ENCODE measurements at regions not wholly inside any gene's neighbourhood (a gene's known extent, or its start where the extent isn't known, plus 50 kb on each side); places are given as distances from the start of the nearest gene placed in this dataset.
A peak's percentile ranks its signal among the peaks of the same experiment; 100 is the strongest.

DNA sequence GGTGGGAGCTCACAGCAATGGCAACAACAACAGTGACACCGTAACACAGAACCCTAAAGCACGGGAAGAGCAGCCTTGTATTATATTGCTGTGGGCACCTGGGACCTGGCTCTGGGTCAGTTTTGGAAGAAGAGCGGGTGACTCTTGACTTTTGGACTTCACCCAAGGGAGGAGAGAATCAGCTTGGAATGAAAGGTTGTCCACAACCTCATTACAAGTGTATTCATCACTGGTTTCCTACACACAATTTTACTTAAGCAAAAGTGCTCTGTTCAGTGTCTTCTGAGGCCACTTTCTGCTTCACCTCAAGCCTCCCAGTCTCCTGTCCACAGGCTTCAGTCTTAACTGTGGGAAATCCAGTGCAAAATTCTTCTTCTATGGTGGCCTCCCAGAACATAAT is 263.8 kb downstream of the KCNE4 start:
- H3K4me2 ChIP-seq (ENCODE audit: low read depth, low read length), result no peak overlapping the region
- H3K23ac ChIP-seq (ENCODE audit: low read depth, low read length), result no peak overlapping the region
- H3K4me3 ChIP-seq (ENCODE audit: insufficient read depth, low read depth, low read length), result no peak overlapping the region
- H3K4ac ChIP-seq (ENCODE audit: low read depth, low read length), result no peak overlapping the region
- H3K79me1 ChIP-seq (ENCODE audit: low read depth in 1 of 2, low read length in 2 of 2), result no peaks in the 10 kb centered on the region
- DNase-seq (peak; percentile 12), ATAC-seq (ENCODE audit: low read depth) (no peak)
- no peak overlapping the region for H2AK9ac ChIP-seq (replicated peaks; ENCODE audit: low read depth, low read length, poor library complexity)
- no peak overlapping the region for H3K18ac ChIP-seq (ENCODE audit: low read depth, low read length)
- H2BK20ac ChIP-seq (ENCODE audit: low read depth, low read length), result no peak overlapping the region
- no peak overlapping the region for H3K56ac ChIP-seq (ENCODE audit: extremely low read depth, insufficient read depth, low read length)
- no peak overlapping the region for H4K91ac ChIP-seq (ENCODE audit: insufficient read depth, low read depth, low read length)
- no peak overlapping the region for H2BK120ac ChIP-seq (ENCODE audit: low read depth, low read length)
- no peaks in the 10 kb centered on the region; the same call in 1 of the 2 replicates for H3K27me3 ChIP-seq (ENCODE audit: control insufficient read depth, insufficient read depth, low read length)
- dilution Hi-C loops (cut with HindIII; ENCODE audit: low sequenced_read_pairs, unreplicated experiment), result no loop called here
- H2BK5ac ChIP-seq (ENCODE audit: low read depth, low read length, poor library complexity, severe bottlenecking), result no peak overlapping the region
- H2AK5ac ChIP-seq (ENCODE audit: low read depth, low read length), result no peak overlapping the region
- no CpG with 5 or more reads among the region's 3 CpGs for WGBS, 2 experiments (ENCODE audit: extremely low coverage in 2 of 2, insufficient read length in 1 of 2)
- no TSS peak for BruUV-seq (replicated peaks)
- no peaks in the 10 kb centered on the region for H3K9me3 ChIP-seq (ENCODE audit: control insufficient read depth, insufficient read depth, low read length)
- no peaks in the 10 kb centered on the region for H3K9me1 ChIP-seq (ENCODE audit: insufficient read depth, low read length)
- no peaks in the 10 kb centered on the region for H3K36me3 ChIP-seq (ENCODE audit: control insufficient read depth, insufficient read depth, low read length)
- no peak overlapping the region for H3K14ac ChIP-seq (replicated peaks; ENCODE audit: low read depth, low read length)
- H3K9ac ChIP-seq (ENCODE audit: low read depth, low read length), result no peak overlapping the region
- intact Hi-C loops (cut with micrococcal nuclease), result no loop called here
- POLR2A ChIA-PET (ENCODE audit: unreplicated experiment), result no interaction called here
- no peak for TF ChIP-seq MXI1 (IDR thresholded peaks at IDR 0.05; ENCODE audit: borderline replicate concordance, low read depth, low read length)
- TF ChIP-seq RFX5 (IDR thresholded peaks at IDR 0.05; ENCODE audit: low read depth, low read length), result no peak
- no peak for TF ChIP-seq BHLHE40 (IDR thresholded peaks at IDR 0.05; ENCODE audit: low read depth, low read length)
- no peak for TF ChIP-seq MAZ (IDR thresholded peaks at IDR 0.05; ENCODE audit: borderline replicate concordance, low read depth, low read length)
- no peak for TF ChIP-seq SMC3 (IDR thresholded peaks at IDR 0.05; ENCODE audit: low read depth, low read length)
- TF ChIP-seq, protein P1, sequence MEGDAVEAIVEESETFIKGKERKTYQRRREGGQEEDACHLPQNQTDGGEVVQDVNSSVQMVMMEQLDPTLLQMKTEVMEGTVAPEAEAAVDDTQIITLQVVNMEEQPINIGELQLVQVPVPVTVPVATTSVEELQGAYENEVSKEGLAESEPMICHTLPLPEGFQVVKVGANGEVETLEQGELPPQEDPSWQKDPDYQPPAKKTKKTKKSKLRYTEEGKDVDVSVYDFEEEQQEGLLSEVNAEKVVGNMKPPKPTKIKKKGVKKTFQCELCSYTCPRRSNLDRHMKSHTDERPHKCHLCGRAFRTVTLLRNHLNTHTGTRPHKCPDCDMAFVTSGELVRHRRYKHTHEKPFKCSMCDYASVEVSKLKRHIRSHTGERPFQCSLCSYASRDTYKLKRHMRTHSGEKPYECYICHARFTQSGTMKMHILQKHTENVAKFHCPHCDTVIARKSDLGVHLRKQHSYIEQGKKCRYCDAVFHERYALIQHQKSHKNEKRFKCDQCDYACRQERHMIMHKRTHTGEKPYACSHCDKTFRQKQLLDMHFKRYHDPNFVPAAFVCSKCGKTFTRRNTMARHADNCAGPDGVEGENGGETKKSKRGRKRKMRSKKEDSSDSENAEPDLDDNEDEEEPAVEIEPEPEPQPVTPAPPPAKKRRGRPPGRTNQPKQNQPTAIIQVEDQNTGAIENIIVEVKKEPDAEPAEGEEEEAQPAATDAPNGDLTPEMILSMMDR (conservative IDR thresholded peaks at IDR 0.05; ENCODE audit: low read depth, low read length), result no peak
- no peak for TF ChIP-seq POLR2A (IDR thresholded peaks at IDR 0.05; ENCODE audit: low read depth, low read length)
- no peak for TF ChIP-seq RAD21 (IDR thresholded peaks at IDR 0.05; ENCODE audit: low read length)
- TF ChIP-seq, protein P2, sequence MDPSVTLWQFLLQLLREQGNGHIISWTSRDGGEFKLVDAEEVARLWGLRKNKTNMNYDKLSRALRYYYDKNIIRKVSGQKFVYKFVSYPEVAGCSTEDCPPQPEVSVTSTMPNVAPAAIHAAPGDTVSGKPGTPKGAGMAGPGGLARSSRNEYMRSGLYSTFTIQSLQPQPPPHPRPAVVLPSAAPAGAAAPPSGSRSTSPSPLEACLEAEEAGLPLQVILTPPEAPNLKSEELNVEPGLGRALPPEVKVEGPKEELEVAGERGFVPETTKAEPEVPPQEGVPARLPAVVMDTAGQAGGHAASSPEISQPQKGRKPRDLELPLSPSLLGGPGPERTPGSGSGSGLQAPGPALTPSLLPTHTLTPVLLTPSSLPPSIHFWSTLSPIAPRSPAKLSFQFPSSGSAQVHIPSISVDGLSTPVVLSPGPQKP (IDR thresholded peaks at IDR 0.05; ENCODE audit: borderline replicate concordance, low read depth, low read length), result no peak
- no peak overlapping the region for H2AFZ ChIP-seq (replicated peaks; ENCODE audit: low read length, poor library complexity)
- no peak overlapping the region for H2BK15ac ChIP-seq (ENCODE audit: low read depth, low read length)
- no peak overlapping the region for H4K5ac ChIP-seq (ENCODE audit: low read depth, low read length)
- H3K27ac ChIP-seq (ENCODE audit: insufficient read depth, low read length), result no peak overlapping the region
- in situ Hi-C loops (cut with MboI; ENCODE audit: low sequenced_read_pairs), result loop anchor here (25.0 kb wide), 1 partner anchor 471 kb away; no protein-coding TSS in a partner anchor
- H3K4me1 ChIP-seq (ENCODE audit: control insufficient read depth, insufficient read depth, low read length), result no peaks in the 10 kb centered on the region
- no peaks in the 10 kb centered on the region for H4K20me1 ChIP-seq (ENCODE audit: insufficient read depth, low read length)
- no peak overlapping the region for H4K8ac ChIP-seq (ENCODE audit: low read depth in 2 of 2, low read length in 2 of 2)
- CTCF ChIA-PET, result interaction anchor here (0.7 kb wide), 1 partner anchor 10 kb away, joined by 3 read pairs; no protein-coding TSS in a partner anchor

Measured in IMR-90 (cell line).